ENCODE measurements at regions not wholly inside any gene's neighbourhood (a gene's known extent, or its start where the extent isn't known, plus 50 kb on each side); places are given as distances from the start of the nearest gene placed in this dataset.

GRCh38 chr11:130603335-130603906 lies 155.0 kb downstream of the ADAMTS15 start:
- no peak for TF ChIP-seq CTCF (IDR thresholded peaks at IDR 0.05)
- DNase-seq = peak; percentile 53
- Histone ChIP-seq H3K9me3 (no peaks in the 10 kb centered on the region), H3K4me3 (no peak overlapping the region), H3K9ac (ENCODE audit: low read depth in 2 of 2, low read length in 2 of 2) (no peak overlapping the region), H3K4me1 (no peaks in the 10 kb centered on the region), H3K27ac (peak overlapping the region; percentile 3), H3K36me3 (no peaks in the 10 kb centered on the region), H3K27me3 (no peaks in the 10 kb centered on the region)
- intact Hi-C loops (cut with DNase I) = no loop called here

DNA sequence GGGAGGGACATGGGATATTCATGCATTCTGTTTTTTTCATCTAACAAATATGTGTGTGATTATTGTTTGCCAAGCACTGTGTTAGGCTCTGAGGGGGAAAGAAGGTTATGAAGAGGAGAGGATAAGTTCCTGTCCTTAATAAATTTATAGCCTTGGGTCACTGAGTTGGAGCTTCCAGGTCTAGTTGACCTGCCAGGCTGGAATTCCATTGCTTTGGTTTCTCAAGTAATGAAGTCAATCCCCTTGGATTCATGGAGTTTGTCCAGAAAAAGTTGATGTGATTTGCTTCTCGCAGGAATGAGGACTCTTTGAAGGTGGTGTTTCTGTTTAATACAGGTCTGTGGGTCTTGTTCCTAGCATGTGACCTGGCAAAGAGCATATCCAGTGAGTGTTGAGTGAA lies 156.2 kb downstream of the ADAMTS15 start:
- no peaks in the 10 kb centered on the region for H3K4me1 ChIP-seq
- no peaks in the 10 kb centered on the region for H3K36me3 ChIP-seq
- no peaks in the 10 kb centered on the region for H3K9me3 ChIP-seq
- intact Hi-C loops (cut with DNase I) = no loop called here
- DNase-seq = no peak
- no peak for TF ChIP-seq CTCF (IDR thresholded peaks at IDR 0.05)
- H3K4me3 ChIP-seq = no peak overlapping the region
- no peaks in the 10 kb centered on the region for H3K27me3 ChIP-seq
- H3K27ac ChIP-seq = no peak overlapping the region
- H3K9ac ChIP-seq (ENCODE audit: low read depth in 2 of 2, low read length in 2 of 2) = no peak overlapping the region

GRCh38 chr11:130606178-130606577 lies 157.7 kb downstream of the ADAMTS15 start:
- Histone ChIP-seq H3K9ac (ENCODE audit: low read depth in 2 of 2, low read length in 2 of 2) (no peak overlapping the region), H3K4me1 (no peaks in the 10 kb centered on the region), H3K9me3 (no peaks in the 10 kb centered on the region), H3K4me3 (no peak overlapping the region), H3K27ac (no peak overlapping the region), H3K36me3 (no peaks in the 10 kb centered on the region), H3K27me3 (no peaks in the 10 kb centered on the region)
- TF ChIP-seq CTCF (IDR thresholded peaks at IDR 0.05) = no peak
- intact Hi-C loops (cut with DNase I) = no loop called here
- no peak for DNase-seq

- no peak overlapping the region for H3K4me3 ChIP-seq
- no peak overlapping the region for H3K9ac ChIP-seq (ENCODE audit: low read depth in 2 of 2, low read length in 2 of 2)
- no peak for TF ChIP-seq CTCF (IDR thresholded peaks at IDR 0.05)
- no peaks in the 10 kb centered on the region for H3K27me3 ChIP-seq
- H3K27ac ChIP-seq = no peak overlapping the region
- H3K36me3 ChIP-seq = no peaks in the 10 kb centered on the region
- no peaks in the 10 kb centered on the region for H3K4me1 ChIP-seq
- H3K9me3 ChIP-seq = no peaks in the 10 kb centered on the region
- intact Hi-C loops (cut with DNase I) = no loop called here
- DNase-seq = no peak
Observed at GRCh38 chr11:130606781-130607511, 158.5 kb downstream of the ADAMTS15 start.

DNA sequence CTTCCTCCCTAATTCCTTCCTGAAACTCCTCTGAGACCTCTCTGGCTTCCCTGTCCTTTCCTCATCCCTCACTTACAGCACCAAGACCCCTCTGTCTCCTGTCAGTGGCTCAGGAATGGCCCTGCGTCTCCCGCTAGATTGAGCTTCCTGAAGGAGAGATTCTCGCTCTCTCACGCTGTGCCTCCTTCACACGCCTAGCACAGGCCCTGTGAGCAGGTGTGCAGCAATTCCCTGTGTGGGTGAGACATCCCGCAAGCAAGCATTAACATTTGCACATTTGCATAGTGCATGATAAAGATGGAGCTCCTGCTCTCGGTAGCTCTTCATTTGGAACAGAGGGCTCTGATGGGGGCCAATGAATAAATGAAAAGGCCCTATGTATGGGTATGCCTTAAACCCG lies 159.8 kb downstream of the ADAMTS15 start:
- Histone ChIP-seq H3K36me3 (no peaks in the 10 kb centered on the region), H3K9ac (ENCODE audit: low read depth in 2 of 2, low read length in 2 of 2) (no peak overlapping the region), H3K27me3 (no peaks in the 10 kb centered on the region), H3K27ac (no peak overlapping the region), H3K4me3 (no peak overlapping the region), H3K4me1 (no peaks in the 10 kb centered on the region), H3K9me3 (no peaks in the 10 kb centered on the region)
- intact Hi-C loops (cut with DNase I) = no loop called here
- DNase-seq = no peak
- TF ChIP-seq CTCF (IDR thresholded peaks at IDR 0.05) = no peak
